DOHH2 (cell line): ENCODE measurements at regions not wholly inside any gene's neighbourhood (a gene's known extent, or its start where the extent isn't known, plus 50 kb on each side); places are given as distances from the start of the nearest gene placed in this dataset.

Experiments used
- H3F3A ChIP-seq: fragments of 200-600 bp; sonication (generic), shearing (Covaris generic); 2 replicates; pipeline ENCODE4 v1.6.0; 2016; ENCODE audit warnings: antibody characterized with exemption, mild to moderate bottlenecking; ENCODE audit not compliant: control insufficient read depth, insufficient read depth
- H3K27ac ChIP-seq: fragments of 200-600 bp; sonication (generic); 2 replicates; pipeline ENCODE4 v1.5.1; 2014; ENCODE audit warnings: low read depth, mild to moderate bottlenecking, low read length, moderate library complexity
- H3K27me3 ChIP-seq: fragments of 200-600 bp; sonication (generic); 2 replicates; pipeline ENCODE4 v1.6.1; 2014; ENCODE audit warnings: mild to moderate bottlenecking, low read length, mixed read lengths; ENCODE audit not compliant: control insufficient read depth
- H3K36me3 ChIP-seq: fragments of 200-600 bp; sonication (generic); 2 replicates; pipeline ENCODE4 v1.6.1; 2014; ENCODE audit warnings: mild to moderate bottlenecking, low read length, moderate library complexity, mixed read lengths; ENCODE audit not compliant: control insufficient read depth
- H3K4me1 ChIP-seq: fragments of 200-600 bp; sonication (generic); 2 replicates; pipeline ENCODE4 v1.6.1; 2014; ENCODE audit warnings: mild to moderate bottlenecking, low read length, mixed read lengths; ENCODE audit not compliant: control insufficient read depth
- H3K4me2 ChIP-seq: fragments of 200-600 bp; sonication (generic); 2 replicates; pipeline ENCODE4 v1.6.0; 2014; ENCODE audit warnings: mild to moderate bottlenecking, low read length, moderate library complexity
- H3K4me3 ChIP-seq: fragments of 200-600 bp; sonication (generic); 2 replicates; pipeline ENCODE4 v1.5.1; 2014; ENCODE audit warnings: mild to moderate bottlenecking, low read length, mixed read lengths
- H3K79me2 ChIP-seq: fragments of 200-600 bp; sonication (generic); 2 replicates; pipeline ENCODE4 v1.6.1; 2014; ENCODE audit warnings: mild to moderate bottlenecking, low read length, mixed read lengths; ENCODE audit not compliant: control insufficient read depth
- H3K9me2 ChIP-seq: fragments of 200-600 bp; sonication (generic); replicated peaks from 2 replicates; pipeline ENCODE4 v1.6.1; 2014; ENCODE audit warnings: mild to moderate bottlenecking, low read length, mixed read lengths; ENCODE audit not compliant: control insufficient read depth
- H3K9me3 ChIP-seq: fragments of 200-600 bp; sonication (generic); 2 replicates; pipeline ENCODE4 v1.6.1; 2014; ENCODE audit warnings: antibody characterized with exemption, low read length, mixed read lengths; ENCODE audit not compliant: control insufficient read depth, insufficient read depth
- H4K20me1 ChIP-seq: fragments of 200-600 bp; sonication (generic); 2 replicates; pipeline ENCODE4 v1.6.0; 2014; ENCODE audit warnings: low read depth, mild to moderate bottlenecking, antibody characterized with exemption, low read length, moderate library complexity; ENCODE audit not compliant: control insufficient read depth, insufficient read depth
- EZH2phosphoT487 ChIP-seq: fragments of 200-600 bp; sonication (generic); IDR thresholded peaks from 2 replicates; pipeline ENCODE4 v1.6.1; 2017; ENCODE audit warnings: borderline replicate concordance, mild to moderate bottlenecking, antibody characterized with exemption, low read length, moderate library complexity, mixed read lengths
- TF ChIP-seq, protein P1 (sequence below): fragments of 200-600 bp; sonication (generic); IDR thresholded peaks from one replicate; pipeline ENCODE4 v1.5.1; 2014; ENCODE audit warnings: antibody characterized with exemption, mild to moderate bottlenecking, low read depth, low read length; ENCODE audit not compliant: poor library complexity, severe bottlenecking

DNA sequence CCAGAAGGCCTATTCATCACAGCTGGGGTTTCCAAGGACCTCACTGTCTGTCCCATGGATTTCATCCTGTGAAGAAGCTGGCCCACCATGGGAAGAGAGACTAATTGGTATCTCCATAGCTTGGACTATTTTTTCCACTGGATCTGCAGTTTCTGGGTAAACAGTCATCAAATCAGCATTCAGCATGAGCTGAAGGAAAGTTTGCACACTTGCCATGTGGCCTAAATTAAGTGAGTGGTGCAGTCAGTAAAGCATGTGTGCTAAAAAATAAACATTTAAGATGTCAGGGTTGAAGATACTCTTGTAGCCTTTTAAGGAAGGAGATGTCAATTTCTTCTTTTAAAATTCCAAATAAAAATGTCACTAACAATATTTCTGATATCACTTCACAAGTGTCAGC lies 381.1 kb upstream of the ZMIZ1 start:
- H3K9me2 ChIP-seq, result no peaks in the 10 kb centered on the region
- no peaks in the 10 kb centered on the region; the same call in 1 of the 2 replicates for H3K27me3 ChIP-seq
- H4K20me1 ChIP-seq, result no peaks in the 10 kb centered on the region
- no peak overlapping the region for H3K27ac ChIP-seq
- H3K79me2 ChIP-seq, result no peaks in the 10 kb centered on the region
- H3K4me1 ChIP-seq, result no peaks in the 10 kb centered on the region
- no peaks in the 10 kb centered on the region for H3F3A ChIP-seq
- H3K9me3 ChIP-seq, result no peaks in the 10 kb centered on the region
- TF ChIP-seq, protein P1, sequence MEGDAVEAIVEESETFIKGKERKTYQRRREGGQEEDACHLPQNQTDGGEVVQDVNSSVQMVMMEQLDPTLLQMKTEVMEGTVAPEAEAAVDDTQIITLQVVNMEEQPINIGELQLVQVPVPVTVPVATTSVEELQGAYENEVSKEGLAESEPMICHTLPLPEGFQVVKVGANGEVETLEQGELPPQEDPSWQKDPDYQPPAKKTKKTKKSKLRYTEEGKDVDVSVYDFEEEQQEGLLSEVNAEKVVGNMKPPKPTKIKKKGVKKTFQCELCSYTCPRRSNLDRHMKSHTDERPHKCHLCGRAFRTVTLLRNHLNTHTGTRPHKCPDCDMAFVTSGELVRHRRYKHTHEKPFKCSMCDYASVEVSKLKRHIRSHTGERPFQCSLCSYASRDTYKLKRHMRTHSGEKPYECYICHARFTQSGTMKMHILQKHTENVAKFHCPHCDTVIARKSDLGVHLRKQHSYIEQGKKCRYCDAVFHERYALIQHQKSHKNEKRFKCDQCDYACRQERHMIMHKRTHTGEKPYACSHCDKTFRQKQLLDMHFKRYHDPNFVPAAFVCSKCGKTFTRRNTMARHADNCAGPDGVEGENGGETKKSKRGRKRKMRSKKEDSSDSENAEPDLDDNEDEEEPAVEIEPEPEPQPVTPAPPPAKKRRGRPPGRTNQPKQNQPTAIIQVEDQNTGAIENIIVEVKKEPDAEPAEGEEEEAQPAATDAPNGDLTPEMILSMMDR, result no peak
- no peak for TF ChIP-seq EZH2phosphoT487
- no peak overlapping the region for H3K4me2 ChIP-seq
- H3K4me3 ChIP-seq, result no peak overlapping the region
- H3K36me3 ChIP-seq, result no peaks in the 10 kb centered on the region

DNA sequence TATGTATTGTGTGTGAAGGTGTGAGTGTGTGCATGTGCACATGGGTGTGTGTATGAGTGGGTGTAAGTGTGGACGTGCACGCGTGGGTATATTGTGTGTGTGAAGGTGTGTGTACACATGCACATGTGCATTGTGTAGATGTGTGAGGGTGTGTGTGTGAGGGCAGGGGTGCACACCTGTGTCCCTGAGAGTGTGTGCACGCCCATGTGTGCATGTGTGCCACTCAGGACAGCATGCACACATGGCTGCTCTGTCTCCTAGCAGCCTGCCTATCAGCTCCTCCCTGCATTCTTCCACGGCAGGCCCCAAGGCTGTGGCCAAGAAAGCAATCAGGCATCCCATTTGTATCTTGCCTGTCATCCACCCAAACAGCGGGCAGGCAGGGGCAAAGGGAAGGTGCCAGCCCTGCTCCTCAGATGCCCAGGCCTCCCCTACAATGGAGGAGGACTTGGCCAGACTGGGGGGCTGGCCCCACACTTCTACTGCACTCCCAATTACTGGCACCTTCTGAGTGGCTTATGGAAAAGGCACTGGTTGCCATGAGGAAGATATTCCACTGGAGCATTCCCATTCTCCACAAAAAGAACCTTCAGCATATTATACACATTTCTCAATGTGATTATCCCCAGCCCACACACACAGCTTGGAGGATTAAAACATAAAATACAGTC lies 380.4 kb upstream of the ZMIZ1 start:
- TF ChIP-seq, protein P1, result no peak
- TF ChIP-seq EZH2phosphoT487, result no peak
- no peaks in the 10 kb centered on the region for H3F3A ChIP-seq
- no peaks in the 10 kb centered on the region for H3K79me2 ChIP-seq
- no peak overlapping the region for H3K4me3 ChIP-seq
- no peaks in the 10 kb centered on the region for H3K36me3 ChIP-seq
- no peak overlapping the region for H3K4me2 ChIP-seq
- no peaks in the 10 kb centered on the region; the same call in 1 of the 2 replicates for H3K27me3 ChIP-seq
- H3K9me2 ChIP-seq, result no peaks in the 10 kb centered on the region
- no peaks in the 10 kb centered on the region for H3K4me1 ChIP-seq
- H3K27ac ChIP-seq, result no peak overlapping the region
- H3K9me3 ChIP-seq, result no peaks in the 10 kb centered on the region
- no peaks in the 10 kb centered on the region for H4K20me1 ChIP-seq

DNA sequence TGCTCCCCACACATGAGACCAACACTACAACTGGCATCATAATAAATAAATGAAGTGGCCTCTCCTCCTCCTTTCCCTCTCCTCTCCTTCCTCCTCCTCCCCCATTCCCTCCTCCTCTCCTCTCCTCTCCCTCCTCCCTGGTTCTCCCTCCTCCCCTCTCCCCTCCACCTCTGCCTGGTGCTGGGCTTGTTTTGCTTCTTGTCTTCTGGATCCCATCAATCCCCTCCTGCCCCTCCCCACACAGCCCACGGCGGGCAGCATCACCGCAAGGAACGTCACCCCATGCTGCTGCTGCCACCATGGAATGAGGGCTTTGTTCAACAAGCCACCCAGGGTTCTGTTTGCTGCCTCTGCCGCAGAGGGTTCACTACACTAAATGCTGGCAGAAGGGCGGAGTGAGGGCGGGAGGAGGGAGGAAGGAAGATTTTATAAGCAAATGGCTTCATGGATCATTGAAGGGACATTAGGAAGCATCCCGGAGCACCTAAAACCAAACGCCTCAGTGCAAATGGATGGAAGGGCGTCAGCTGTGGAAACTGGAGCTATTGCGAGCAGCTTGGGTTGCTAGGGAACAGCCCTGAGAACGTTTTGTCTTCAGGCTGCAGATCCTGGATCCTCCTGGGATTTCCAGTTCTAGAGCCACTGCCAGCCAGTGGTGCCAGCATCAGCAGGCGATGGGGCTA lies 379.7 kb upstream of the ZMIZ1 start:
- Histone ChIP-seq H3K4me1 (no peaks in the 10 kb centered on the region), H3K4me2 (no peak overlapping the region), H3F3A (no peaks in the 10 kb centered on the region), H3K9me3 (no peaks in the 10 kb centered on the region), H3K36me3 (no peaks in the 10 kb centered on the region), H3K27ac (no peak overlapping the region), H3K79me2 (no peaks in the 10 kb centered on the region), H3K27me3 (no peaks in the 10 kb centered on the region; the same call in 1 of the 2 replicates), H4K20me1 (no peaks in the 10 kb centered on the region), H3K9me2 (no peaks in the 10 kb centered on the region), H3K4me3 (no peak overlapping the region)
- TF ChIP-seq, protein P1, result no peak
- no peak for TF ChIP-seq EZH2phosphoT487
